Endodermal cell (in vitro differentiated cells): ENCODE measurements at regions not wholly inside any gene's neighbourhood (a gene's known extent, or its start where the extent isn't known, plus 50 kb on each side); places are given as distances from the start of the nearest gene placed in this dataset.

ENCODE experiments used
- DNase-seq: peaks from one replicate; pipeline ENCODE4 v3.0.0-alpha.2; 2017
- H3K27ac ChIP-seq: 2 replicates; pipeline ENCODE4 v1.5.1; 2013; ENCODE audit warnings: mild to moderate bottlenecking, low read depth, low read length, moderate library complexity
- H3K27me3 ChIP-seq: 2 replicates; pipeline ENCODE4 v1.6.1; 2013; ENCODE audit warnings: mild to moderate bottlenecking, low read length, moderate library complexity; ENCODE audit not compliant: insufficient read depth, control insufficient read depth, poor library complexity, severe bottlenecking
- H3K36me3 ChIP-seq: 2 replicates; pipeline ENCODE4 v1.7.0; 2013; ENCODE audit warnings: mild to moderate bottlenecking, low read length, moderate library complexity; ENCODE audit not compliant: control insufficient read depth, insufficient read depth
- H3K4me1 ChIP-seq: one replicate; pipeline ENCODE4 v1.7.0; 2013; ENCODE audit warnings: low read length; ENCODE audit not compliant: control insufficient read depth, insufficient read depth
- H3K4me3 ChIP-seq: 2 replicates; pipeline ENCODE4 v1.5.1; 2013; ENCODE audit warnings: mild to moderate bottlenecking, low read length, moderate library complexity
- H3K9ac ChIP-seq: 2 replicates; pipeline ENCODE4 v1.6.1; 2013; ENCODE audit warnings: mild to moderate bottlenecking, low read length, moderate library complexity; ENCODE audit not compliant: poor library complexity, severe bottlenecking; ENCODE audit errors: extremely low read depth
- H3K9me3 ChIP-seq: 2 replicates; pipeline ENCODE4 v1.6.1; 2013; ENCODE audit warnings: mild to moderate bottlenecking, low read length, moderate library complexity; ENCODE audit not compliant: control insufficient read depth
- H3K27ac Mint-ChIP-seq: 2 replicates; pipeline ENCODE4 v1.8.0; 2020; ENCODE audit warnings: mixed read lengths
- H3K27me3 Mint-ChIP-seq: 2 replicates; pipeline ENCODE4 v1.8.0; 2021; ENCODE audit warnings: mild to moderate bottlenecking, mixed read lengths; ENCODE audit not compliant: insufficient read depth
- H3K36me3 Mint-ChIP-seq: 2 replicates; pipeline ENCODE4 v1.8.0; 2020; ENCODE audit warnings: low read depth, mixed read lengths
- H3K4me1 Mint-ChIP-seq: 2 replicates; pipeline ENCODE4 v1.8.0; 2020; ENCODE audit warnings: mixed read lengths
- H3K4me3 Mint-ChIP-seq: 2 replicates; pipeline ENCODE4 v1.8.0; 2020; ENCODE audit warnings: mild to moderate bottlenecking, moderate library complexity, mixed read lengths
- H3K9me3 Mint-ChIP-seq: 2 replicates; pipeline ENCODE4 v1.8.0; 2020; ENCODE audit warnings: mild to moderate bottlenecking, mixed read lengths
- CTCF ChIP-seq: fragments of 200-600 bp; sonication (generic); conservative IDR thresholded peaks from 2 replicates; pipeline ENCODE4 v1.5.0; 2021; ENCODE audit warnings: antibody characterized with exemption, mild to moderate bottlenecking
- WGBS, 2 experiments: methylation state at CpG; one replicate each; pipeline versions ENCODE4 v1.1.5 to v1.1.7; 2013; ENCODE audit warnings: missing lambda C conversion rate in 2 of 2, mixed read lengths in 1 of 2; ENCODE audit not compliant: insufficient coverage in 1 of 2, insufficient read length in 1 of 2; 5-methylcytosine and 5-hydroxymethylcytosine counted together

GRCh38 chr3:31105011-31105410 lies 210.6 kb upstream of the GADL1 start:
- Mint-ChIP-seq H3K36me3 (peaks cover 1% of the 10 kb centered on the region), H3K27ac (no peak overlapping the region), H3K4me1 (peaks cover 5% of the 10 kb centered on the region), H3K4me3 (no peak overlapping the region), H3K27me3 (peaks cover 11% of the 10 kb centered on the region), H3K9me3 (peaks cover 14% of the 10 kb centered on the region)
- no peaks in the 10 kb centered on the region for H3K27me3 ChIP-seq
- 97 to 100% methylated on average over 1 of the region's 1 CpG for WGBS, 2 experiments
- no peak overlapping the region for H3K4me3 ChIP-seq
- TF ChIP-seq CTCF: no peak
- H3K27ac ChIP-seq: no peak overlapping the region
- H3K36me3 ChIP-seq: no peaks in the 10 kb centered on the region
- H3K9ac ChIP-seq: no peak overlapping the region
- no peak for DNase-seq
- peaks cover 17% of the 10 kb centered on the region for H3K9me3 ChIP-seq
- H3K4me1 ChIP-seq: peaks cover 5% of the 10 kb centered on the region

GRCh38 chr3:31105438-31106077 lies 211.1 kb upstream of the GADL1 start:
- Mint-ChIP-seq H3K36me3 (peaks cover 1% of the 10 kb centered on the region), H3K27me3 (peaks cover 14% of the 10 kb centered on the region), H3K9me3 (peaks cover 14% of the 10 kb centered on the region), H3K4me1 (peaks cover 5% of the 10 kb centered on the region), H3K27ac (no peak overlapping the region), H3K4me3 (no peak overlapping the region)
- DNase-seq: no peak
- 100% methylated on average over 1 to 2 of the region's 2 CpGs for WGBS, 2 experiments
- Histone ChIP-seq H3K9me3 (peaks cover 17% of the 10 kb centered on the region), H3K4me1 (peaks cover 5% of the 10 kb centered on the region), H3K27ac (no peak overlapping the region), H3K36me3 (no peaks in the 10 kb centered on the region), H3K4me3 (no peak overlapping the region), H3K27me3 (peaks cover 4% of the 10 kb centered on the region), H3K9ac (no peak overlapping the region)
- TF ChIP-seq CTCF: no peak

- peaks cover 10% of the 10 kb centered on the region for H3K27me3 ChIP-seq
- Mint-ChIP-seq H3K36me3 (peaks cover 1% of the 10 kb centered on the region), H3K4me1 (peaks cover 8% of the 10 kb centered on the region), H3K27me3 (peaks cover 18% of the 10 kb centered on the region), H3K9me3 (peaks cover 14% of the 10 kb centered on the region), H3K4me3 (no peak overlapping the region), H3K27ac (no peak overlapping the region)
- H3K9me3 ChIP-seq: peaks cover 17% of the 10 kb centered on the region
- WGBS, 2 experiments: 93 to 97% methylated on average over 2 of the region's 2 CpGs
- H3K36me3 ChIP-seq: no peaks in the 10 kb centered on the region
- H3K4me3 ChIP-seq: no peak overlapping the region
- TF ChIP-seq CTCF: no peak
- no peak overlapping the region for H3K9ac ChIP-seq
- no peak for DNase-seq
- H3K27ac ChIP-seq: no peak overlapping the region
- H3K4me1 ChIP-seq: peaks cover 5% of the 10 kb centered on the region
Observed at GRCh38 chr3:31106204-31106603, 211.7 kb upstream of the GADL1 start.
